Thyroid gland (tissue), 4 donors: ENCODE measurements at regions not wholly inside any gene's neighbourhood (a gene's known extent, or its start where the extent isn't known, plus 50 kb on each side); places are given as distances from the start of the nearest gene placed in this dataset.

ENCODE experiments used
- POLR2A ChIP-seq, 2 donors: fragments of 450-650 bp; IDR thresholded peaks; one replicate each; pipeline ENCODE4 v1.6.1; 2017; ENCODE audit warnings: antibody characterized with exemption in 2 of 2, mild to moderate bottlenecking in 2 of 2, moderate library complexity in 1 of 2
- TF ChIP-seq, protein P1 (sequence below), 6 experiments: fragments of 200-600 bp in 3 of 6; fragments of 450-650 bp in 3 of 6; sonication (generic) in 3 of 6; IDR thresholded peaks; one replicate each; pipeline ENCODE4 v1.5.1; 2016 to 2019; ENCODE audit warnings: antibody characterized with exemption in 6 of 6, mild to moderate bottlenecking in 2 of 6, inconsistent platforms in 1 of 6, moderate library complexity in 1 of 6

DNA sequence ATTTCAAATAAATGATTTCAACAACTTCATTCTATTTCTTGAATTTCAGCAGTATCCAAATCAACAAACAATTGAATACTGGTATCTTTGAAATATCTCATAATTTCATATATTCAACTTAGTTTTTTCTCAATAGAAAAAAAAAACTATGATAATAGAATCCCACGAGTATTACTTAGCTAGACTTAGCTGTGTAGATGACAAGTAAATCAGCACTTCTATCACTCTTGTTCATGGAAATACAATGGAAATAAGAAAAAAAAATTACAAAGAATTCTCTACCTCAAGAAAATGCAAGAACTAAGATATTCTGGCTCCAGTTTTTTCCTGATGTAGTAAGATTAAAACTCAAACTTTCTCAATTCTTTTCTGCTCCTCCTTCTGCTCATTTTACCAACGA is 256.2 kb upstream of the KYNU start:
- TF ChIP-seq, protein P1, sequence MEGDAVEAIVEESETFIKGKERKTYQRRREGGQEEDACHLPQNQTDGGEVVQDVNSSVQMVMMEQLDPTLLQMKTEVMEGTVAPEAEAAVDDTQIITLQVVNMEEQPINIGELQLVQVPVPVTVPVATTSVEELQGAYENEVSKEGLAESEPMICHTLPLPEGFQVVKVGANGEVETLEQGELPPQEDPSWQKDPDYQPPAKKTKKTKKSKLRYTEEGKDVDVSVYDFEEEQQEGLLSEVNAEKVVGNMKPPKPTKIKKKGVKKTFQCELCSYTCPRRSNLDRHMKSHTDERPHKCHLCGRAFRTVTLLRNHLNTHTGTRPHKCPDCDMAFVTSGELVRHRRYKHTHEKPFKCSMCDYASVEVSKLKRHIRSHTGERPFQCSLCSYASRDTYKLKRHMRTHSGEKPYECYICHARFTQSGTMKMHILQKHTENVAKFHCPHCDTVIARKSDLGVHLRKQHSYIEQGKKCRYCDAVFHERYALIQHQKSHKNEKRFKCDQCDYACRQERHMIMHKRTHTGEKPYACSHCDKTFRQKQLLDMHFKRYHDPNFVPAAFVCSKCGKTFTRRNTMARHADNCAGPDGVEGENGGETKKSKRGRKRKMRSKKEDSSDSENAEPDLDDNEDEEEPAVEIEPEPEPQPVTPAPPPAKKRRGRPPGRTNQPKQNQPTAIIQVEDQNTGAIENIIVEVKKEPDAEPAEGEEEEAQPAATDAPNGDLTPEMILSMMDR (IDR thresholded peaks at IDR 0.05), result no peak
- TF ChIP-seq POLR2A (IDR thresholded peaks at IDR 0.05), result no peak
